K562 (cell line): ENCODE measurements at regions not wholly inside any gene's neighbourhood (a gene's known extent, or its start where the extent isn't known, plus 50 kb on each side); places are given as distances from the start of the nearest gene placed in this dataset.

Experiments
- CBX3 ChIP-seq, 2 experiments: IDR thresholded peaks; 1 replicate in 1 of 2; 2 replicates in 1 of 2; pipeline ENCODE4 v1.6.1; 2012; ENCODE audit warnings: inconsistent platforms in 2 of 2, low read length in 2 of 2, borderline replicate concordance in 1 of 2, control low read depth in 1 of 2
- PURB ChIP-seq: sonication (generic); formaldehyde crosslinking; IDR thresholded peaks from 2 replicates; pipeline ENCODE4 v1.9.0; 2021; ENCODE audit warnings: low read depth, mild to moderate bottlenecking, missing genetic modification reagents
- RFX5 ChIP-seq: IDR thresholded peaks from 2 replicates; pipeline ENCODE4 v1.6.1; 2011; ENCODE audit warnings: low read depth, mild to moderate bottlenecking, improper control_type of control experiment, low read length
- TEAD4 ChIP-seq, 2 experiments: sonication (generic) in 1 of 2; formaldehyde crosslinking in 1 of 2; IDR thresholded peaks; 2 replicates each; pipeline versions ENCODE4 v1.6.1 to v1.8.0; 2012 to 2022; ENCODE audit warnings: borderline replicate concordance in 1 of 2, inconsistent platforms in 1 of 2, low read length in 1 of 2, mild to moderate bottlenecking in 1 of 2, missing genetic modification reagents in 1 of 2

- no peak for TF ChIP-seq CBX3 (IDR thresholded peaks at IDR 0.05; ENCODE audit: borderline replicate concordance in 1 of 2, low read length in 2 of 2)
- TF ChIP-seq RFX5 = no peak
- no peak for TF ChIP-seq PURB (CRISPR knock-in tag)
- TF ChIP-seq TEAD4 (IDR thresholded peaks at IDR 0.05; ENCODE audit: low read length) = no peak
- no peak for TF ChIP-seq TEAD4 (CRISPR knock-in tag; IDR thresholded peaks at IDR 0.05; ENCODE audit: borderline replicate concordance)
Observed at GRCh38 chr10:65235266-65235665, 1690.6 kb upstream of the LRRTM3 start.
